Astrocyte of the cerebellum (primary cell): ENCODE measurements at regions not wholly inside any gene's neighbourhood (a gene's known extent, or its start where the extent isn't known, plus 50 kb on each side); places are given as distances from the start of the nearest gene placed in this dataset.

ENCODE experiments used
- DNase-seq: peaks from one replicate; pipeline ENCODE4 v3.0.0-alpha.2; 2011; ENCODE audit warnings: low read depth
- H3K4me3 ChIP-seq: 2 replicates; pipeline ENCODE4 v1.5.1; 2011; ENCODE audit warnings: mild to moderate bottlenecking, low read depth, low read length, moderate library complexity
- in situ Hi-C: cut with HindIII; loops from 2 replicates; pipeline ENCODE4 v1.10.0; 2017; ENCODE audit warnings: low sequenced_read_pairs
- TF ChIP-seq, protein P1 (sequence below): IDR thresholded peaks from 2 replicates; pipeline ENCODE4 v1.5.1; 2012; ENCODE audit warnings: low read length, low read depth, moderate library complexity, mild to moderate bottlenecking; ENCODE audit errors: missing control alignments

DNA sequence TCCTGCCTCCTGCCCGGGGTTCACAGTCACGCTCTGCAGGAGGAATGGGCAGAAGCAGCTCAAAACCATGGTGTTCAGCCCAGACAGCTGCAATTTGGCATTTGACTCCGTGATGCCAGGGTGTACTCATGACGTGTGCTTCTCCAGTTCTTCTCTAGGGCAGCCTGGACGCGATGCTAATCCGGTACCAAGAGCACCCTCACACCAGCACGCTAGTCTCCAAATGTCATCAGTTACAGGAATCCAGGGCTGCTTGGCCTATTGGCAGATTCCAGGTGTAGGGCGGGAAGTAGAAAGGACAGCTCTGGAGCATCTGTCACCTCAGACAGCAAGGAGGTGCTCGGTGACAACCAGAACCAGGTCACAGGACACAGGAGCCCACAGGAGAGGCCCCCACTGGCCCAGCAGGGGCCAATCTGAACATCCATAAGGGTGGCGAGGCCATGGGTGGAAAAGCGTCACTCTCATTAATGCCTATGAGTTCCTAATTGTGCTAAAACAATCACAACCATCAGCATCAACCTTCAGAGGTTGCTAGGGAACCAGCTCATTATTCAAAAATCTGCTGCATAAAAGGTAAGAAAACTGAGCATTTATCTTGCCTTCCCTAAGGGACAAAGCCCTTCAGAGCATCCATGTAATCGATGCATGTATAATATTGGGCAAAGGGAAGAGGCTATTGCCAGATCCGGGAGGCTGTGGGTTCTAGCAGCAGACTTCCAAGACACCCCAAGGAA lies 241.9 kb upstream of the IRX4 start:
- no peak for DNase-seq
- in situ Hi-C loops = no loop called here
- no peak overlapping the region for H3K4me3 ChIP-seq
- TF ChIP-seq, protein P1, sequence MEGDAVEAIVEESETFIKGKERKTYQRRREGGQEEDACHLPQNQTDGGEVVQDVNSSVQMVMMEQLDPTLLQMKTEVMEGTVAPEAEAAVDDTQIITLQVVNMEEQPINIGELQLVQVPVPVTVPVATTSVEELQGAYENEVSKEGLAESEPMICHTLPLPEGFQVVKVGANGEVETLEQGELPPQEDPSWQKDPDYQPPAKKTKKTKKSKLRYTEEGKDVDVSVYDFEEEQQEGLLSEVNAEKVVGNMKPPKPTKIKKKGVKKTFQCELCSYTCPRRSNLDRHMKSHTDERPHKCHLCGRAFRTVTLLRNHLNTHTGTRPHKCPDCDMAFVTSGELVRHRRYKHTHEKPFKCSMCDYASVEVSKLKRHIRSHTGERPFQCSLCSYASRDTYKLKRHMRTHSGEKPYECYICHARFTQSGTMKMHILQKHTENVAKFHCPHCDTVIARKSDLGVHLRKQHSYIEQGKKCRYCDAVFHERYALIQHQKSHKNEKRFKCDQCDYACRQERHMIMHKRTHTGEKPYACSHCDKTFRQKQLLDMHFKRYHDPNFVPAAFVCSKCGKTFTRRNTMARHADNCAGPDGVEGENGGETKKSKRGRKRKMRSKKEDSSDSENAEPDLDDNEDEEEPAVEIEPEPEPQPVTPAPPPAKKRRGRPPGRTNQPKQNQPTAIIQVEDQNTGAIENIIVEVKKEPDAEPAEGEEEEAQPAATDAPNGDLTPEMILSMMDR = no peak

DNA sequence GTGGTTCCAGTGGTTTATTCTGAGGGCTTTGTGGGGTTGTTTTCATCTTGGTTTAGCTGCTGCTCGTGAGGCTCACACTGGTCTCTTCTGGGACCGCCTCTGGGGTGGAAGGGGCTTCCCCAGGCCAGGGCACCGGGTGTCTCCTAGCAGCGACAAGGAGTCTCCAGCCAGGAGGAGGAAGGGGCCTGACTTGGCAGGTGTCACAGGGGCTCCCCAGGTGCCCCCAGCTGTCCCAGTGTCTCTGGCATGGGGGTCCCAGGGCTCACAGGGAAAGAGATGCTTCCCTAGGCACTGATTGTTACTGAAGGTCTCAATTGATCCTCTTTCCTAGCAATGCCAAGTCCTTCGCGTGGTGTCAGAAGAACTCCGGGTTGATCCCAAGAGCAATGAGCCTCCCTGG lies 241.1 kb upstream of the IRX4 start:
- in situ Hi-C loops = no loop called here
- no peak for DNase-seq
- TF ChIP-seq, protein P1 = no peak
- no peak overlapping the region for H3K4me3 ChIP-seq

DNA sequence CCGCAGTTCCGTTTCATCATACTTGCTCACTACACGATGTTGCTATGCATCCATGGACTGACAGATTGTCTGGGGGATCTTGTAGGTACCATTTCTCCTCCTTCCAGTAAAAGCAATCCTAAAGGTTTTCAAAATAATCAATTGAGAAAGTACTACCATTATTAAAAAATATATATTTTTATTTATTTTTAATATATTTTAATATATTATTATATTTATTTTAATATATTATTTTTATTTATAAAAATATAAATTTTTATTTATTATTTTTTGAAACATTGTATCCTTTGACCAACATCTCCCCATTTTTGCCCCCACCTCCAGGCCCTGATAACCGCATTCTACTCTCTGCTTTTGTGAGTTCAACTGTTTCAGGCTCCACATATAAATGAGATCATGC lies 237.6 kb upstream of the IRX4 start:
- in situ Hi-C loops = no loop called here
- TF ChIP-seq, protein P1 = no peak
- no peak overlapping the region for H3K4me3 ChIP-seq
- DNase-seq = no peak

DNA sequence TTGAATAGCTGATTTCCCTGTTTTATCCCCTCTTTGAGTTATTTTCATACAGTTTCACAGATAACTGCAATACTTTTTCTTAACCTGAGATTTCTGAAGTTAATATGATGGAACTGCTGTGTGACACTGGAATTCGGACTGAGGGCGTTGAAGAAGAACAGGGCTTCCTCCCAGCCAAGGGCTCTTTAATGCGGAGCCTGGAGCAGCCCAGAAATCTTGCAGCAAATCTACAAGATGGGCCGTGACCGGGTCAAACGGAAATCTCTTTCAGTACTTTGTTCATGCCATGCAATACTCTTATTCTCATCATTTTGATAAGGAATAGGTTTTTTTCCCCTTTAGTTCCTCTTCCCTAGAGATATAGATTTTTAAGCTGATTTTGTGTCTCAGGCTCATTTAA lies 236.8 kb upstream of the IRX4 start:
- H3K4me3 ChIP-seq = no peak overlapping the region
- DNase-seq = no peak
- TF ChIP-seq, protein P1 = no peak
- in situ Hi-C loops = no loop called here

DNA sequence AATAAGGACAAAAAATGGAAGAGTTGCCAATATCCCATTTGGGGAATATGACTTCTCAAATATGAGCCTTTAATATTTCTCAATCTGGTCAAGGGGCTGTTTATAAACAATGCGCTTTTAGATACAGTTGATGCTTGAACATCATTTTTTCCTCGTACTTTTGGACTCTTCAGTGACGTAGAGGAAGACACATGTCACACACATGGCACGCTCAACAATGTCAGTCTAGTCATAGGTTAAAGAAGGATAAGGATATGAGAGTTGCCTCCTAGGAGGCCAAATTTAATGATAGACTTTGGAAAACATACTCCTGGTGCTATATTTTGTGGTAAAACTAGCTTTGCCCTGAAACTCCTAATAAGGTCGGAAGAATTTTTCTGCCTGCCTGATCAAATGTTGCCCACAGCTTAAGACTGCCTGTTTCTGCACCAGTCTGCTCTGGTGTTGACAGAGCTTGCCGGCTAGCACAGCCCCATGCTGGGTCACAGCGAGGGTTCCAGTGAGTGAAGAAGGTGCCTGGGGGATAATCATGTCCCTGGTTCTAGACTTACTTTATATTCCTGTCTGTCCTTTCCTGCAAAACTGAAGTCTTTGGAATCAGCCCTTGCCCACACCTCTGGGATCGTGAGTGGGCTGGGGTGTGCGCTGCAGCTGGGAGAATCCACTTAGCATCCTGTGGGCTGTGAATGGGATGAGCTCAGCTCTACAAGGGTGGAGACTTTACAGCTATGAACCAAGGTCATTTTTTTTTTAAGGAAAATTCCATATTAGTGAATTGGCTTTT lies 230.8 kb upstream of the IRX4 start:
- H3K4me3 ChIP-seq = no peak overlapping the region
- DNase-seq = no peak
- TF ChIP-seq, protein P1 = no peak
- in situ Hi-C loops = no loop called here

DNA sequence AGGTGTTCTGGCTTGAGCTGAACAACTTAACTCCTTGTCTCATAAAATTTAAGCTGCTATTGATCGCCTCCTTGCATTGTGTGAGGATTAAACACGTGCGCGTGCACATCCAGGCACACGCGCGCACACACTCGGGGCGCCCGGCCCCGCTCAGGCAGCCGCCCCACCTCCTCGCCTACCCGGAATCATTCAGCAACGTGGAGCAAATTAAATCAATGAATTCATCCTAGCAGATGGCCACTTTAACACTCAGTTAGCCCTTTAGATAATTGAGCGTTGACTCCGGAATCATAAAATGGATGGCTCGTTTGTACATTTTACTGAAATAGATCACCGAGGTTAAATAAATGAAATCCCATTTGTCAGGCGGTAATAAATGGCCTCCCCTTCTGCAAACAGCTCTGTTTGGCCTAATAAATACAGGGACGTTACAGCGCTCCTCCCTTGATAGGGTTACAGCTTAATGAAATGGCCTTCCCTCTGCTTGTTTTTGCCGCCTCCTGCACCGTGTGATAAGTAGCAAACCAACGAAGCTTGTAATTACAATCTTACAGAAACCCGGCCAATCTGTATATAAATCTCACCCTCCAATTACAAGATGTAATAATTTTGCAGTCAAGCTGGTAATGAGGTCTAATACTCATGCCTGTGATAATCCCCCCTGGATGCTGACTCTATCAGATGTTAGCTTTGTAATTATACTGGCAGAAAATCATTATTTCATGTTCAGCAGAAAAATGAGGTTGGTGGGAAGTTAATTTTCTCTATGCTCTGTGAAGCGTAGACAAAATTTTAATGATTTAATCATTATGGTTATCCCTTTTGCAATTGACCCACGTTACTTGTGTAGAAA lies 229.7 kb upstream of the IRX4 start:
- TF ChIP-seq, protein P1 = no peak
- DNase-seq = no peak
- H3K4me3 ChIP-seq = no peak overlapping the region
- in situ Hi-C loops = no loop called here
